HCT116 (cell line): ENCODE measurements at regions not wholly inside any gene's neighbourhood (a gene's known extent, or its start where the extent isn't known, plus 50 kb on each side); places are given as distances from the start of the nearest gene placed in this dataset.

Experiments
- ATAC-seq: fragments of 200-7000 bp; cut with Tn5 transposase; 2 replicates; pipeline ENCODE4 v1.9.1; 2020; ENCODE audit warnings: mild to moderate bottlenecking, moderate library complexity
- BruUV-seq: library from RNA; stranded (reverse); fragments of 400-500 nt; replicated peaks from 2 replicates; lab custom pipeline; 2021; lab: Mats Ljungman, UMichigan
- CTCF ChIA-PET: fragments of 300-600 bp; sonication (Branson Sonifier 250); formaldehyde crosslinking; loops from one replicate; lab custom pipeline; 2021; ENCODE audit warnings: antibody characterized with exemption; lab: Charles Lee
- POLR2A ChIA-PET: fragments of 300-600, 350-600 bp; sonication (Branson Sonifier 250); formaldehyde crosslinking; loops from one replicate; lab custom pipeline; 2021; ENCODE audit warnings: antibody characterized with exemption; lab: Charles Lee
- RAD21 ChIA-PET, 2 experiments: fragments of 300-600 bp; sonication (Branson Sonifier 250); formaldehyde crosslinking; loops; one replicate each; lab custom pipeline; 2023; ENCODE audit warnings: low total read pairs in 2 of 2; ENCODE audit not compliant: uncharacterized antibody in 2 of 2, unreplicated experiment in 2 of 2, low non-redundant PET in 1 of 2; lab: Charles Lee
- DNase-seq: peaks from one replicate; pipeline ENCODE4 v3.0.0-alpha.2; 2010; ENCODE audit warnings: low read depth, low spot score
- H2AFZ ChIP-seq: fragments of 200-600 bp; shearing (Covaris generic), sonication (generic); 2 replicates; pipeline ENCODE4 v1.6.1; 2017; ENCODE audit warnings: low read depth, mixed run types, mixed read lengths, antibody characterized with exemption, low read length; ENCODE audit not compliant: poor library complexity, severe bottlenecking
- H3K27ac ChIP-seq: 2 replicates; pipeline ENCODE4 v1.5.1; 2012; ENCODE audit warnings: low read depth, low read length
- H3K27me3 ChIP-seq: fragments of 200-600 bp; sonication (generic); 2 replicates; pipeline ENCODE4 v1.6.1; 2016; ENCODE audit warnings: mixed run types, low read length, mixed read lengths; ENCODE audit not compliant: insufficient read depth
- H3K36me3 ChIP-seq, 2 experiments: fragments of 200-500 bp in 1 of 2; fragments of 200-600 bp in 1 of 2; sonication (Bioruptor generic) in 1 of 2; sonication (generic) in 1 of 2; 2 replicates each; pipeline versions ENCODE4 v1.5.1 to v1.6.1; 2014 to 2016; ENCODE audit warnings: low read length in 2 of 2, inconsistent platforms in 1 of 2, mixed read lengths in 1 of 2, mixed run types in 1 of 2; ENCODE audit not compliant: insufficient read depth in 2 of 2, control insufficient read depth in 1 of 2
- H3K4me1 ChIP-seq, 2 experiments: fragments of 200-600 bp in 1 of 2; sonication (generic) in 1 of 2; 2 replicates each; pipeline versions ENCODE4 v1.5.1 to v1.6.1; 2012 to 2017; ENCODE audit warnings: low read length in 2 of 2, inconsistent platforms in 1 of 2, mild to moderate bottlenecking in 1 of 2, mixed read lengths in 1 of 2, mixed run types in 1 of 2, moderate library complexity in 1 of 2; ENCODE audit not compliant: insufficient read depth in 2 of 2, control insufficient read depth in 1 of 2
- H3K4me2 ChIP-seq: fragments of 200-600 bp; sonication (generic); 2 replicates; pipeline ENCODE4 v1.6.1; 2017; ENCODE audit warnings: mixed run types, low read length, mixed read lengths
- H3K4me3 ChIP-seq, 2 experiments: fragments of 200-600 bp in 1 of 2; sonication (generic) in 1 of 2; replicated peaks in 1 of 2; 2 replicates each; pipeline ENCODE4 v1.5.1; 2011 to 2016; ENCODE audit warnings: low read length in 2 of 2, control low read depth in 1 of 2, low read depth in 1 of 2, mild to moderate bottlenecking in 1 of 2, mixed read lengths in 1 of 2, mixed run types in 1 of 2
- H3K79me2 ChIP-seq: fragments of 200-600 bp; sonication (generic); 2 replicates; pipeline ENCODE4 v1.6.1; 2017; ENCODE audit warnings: mild to moderate bottlenecking, mixed run types, low read length, moderate library complexity, mixed read lengths; ENCODE audit not compliant: insufficient read depth
- H3K9ac ChIP-seq: fragments of 200-600 bp; sonication (generic); 2 replicates; pipeline ENCODE4 v1.6.1; 2016; ENCODE audit warnings: low read length, mixed read lengths
- H3K9me2 ChIP-seq: fragments of 200-600 bp; sonication (generic), shearing (Covaris generic); 2 replicates; pipeline ENCODE4 v1.6.1; 2017; ENCODE audit warnings: mixed run types, mild to moderate bottlenecking, moderate library complexity; ENCODE audit not compliant: insufficient read depth
- H3K9me3 ChIP-seq, 2 experiments: fragments of 200-500 bp in 1 of 2; fragments of 200-600 bp in 1 of 2; sonication (Bioruptor generic) in 1 of 2; sonication (generic) in 1 of 2; 2 replicates each; pipeline ENCODE4 v1.6.1; 2014 to 2017; ENCODE audit warnings: low read length in 2 of 2, mixed read lengths in 2 of 2, inconsistent platforms in 1 of 2, low read depth in 1 of 2, mild to moderate bottlenecking in 1 of 2, mixed run types in 1 of 2, moderate library complexity in 1 of 2; ENCODE audit not compliant: control insufficient read depth in 1 of 2, insufficient read depth in 1 of 2
- H4K20me1 ChIP-seq: fragments of 200-600 bp; sonication (generic), shearing (Covaris generic); 2 replicates; pipeline ENCODE4 v1.6.1; 2017; ENCODE audit warnings: mixed run types, mild to moderate bottlenecking, moderate library complexity; ENCODE audit not compliant: insufficient read depth
- CBX3 ChIP-seq: IDR thresholded peaks from 2 replicates; pipeline ENCODE4 v1.6.1; 2012; ENCODE audit warnings: low read depth
- ELF1 ChIP-seq: IDR thresholded peaks from 2 replicates; pipeline ENCODE4 v1.6.1; 2012; ENCODE audit warnings: low read depth, borderline replicate concordance
- EZH2phosphoT487 ChIP-seq: fragments of 200-600 bp; IDR thresholded peaks from 2 replicates; pipeline ENCODE4 v1.6.1; 2018; ENCODE audit warnings: antibody characterized with exemption, borderline replicate concordance
- FOSL1 ChIP-seq: IDR thresholded peaks from 2 replicates; pipeline ENCODE4 v1.6.1; 2012; ENCODE audit warnings: low read depth
- POLR2A ChIP-seq: IDR thresholded peaks from 2 replicates; pipeline ENCODE4 v1.7.0; 2011; ENCODE audit warnings: borderline replicate concordance; ENCODE audit not compliant: insufficient read depth, insufficient read length; ENCODE audit errors: extremely low read depth
- POLR2AphosphoS5 ChIP-seq: IDR thresholded peaks from 2 replicates; pipeline ENCODE4 v1.6.1; 2011; ENCODE audit warnings: mild to moderate bottlenecking, low read depth, low read length, moderate library complexity
- RAD21 ChIP-seq: IDR thresholded peaks from 2 replicates; pipeline ENCODE4 v1.6.1; 2012; ENCODE audit warnings: low read depth, mild to moderate bottlenecking
- SP1 ChIP-seq: IDR thresholded peaks from 2 replicates; pipeline ENCODE4 v1.6.1; 2012; ENCODE audit warnings: low read depth
- TCF7L2 ChIP-seq: IDR thresholded peaks from 2 replicates; pipeline ENCODE4 v1.7.0; 2011; ENCODE audit warnings: borderline replicate concordance, inconsistent platforms; ENCODE audit not compliant: insufficient read depth, insufficient read length; ENCODE audit errors: extremely low read depth
- ZNF274 ChIP-seq: fragments of 200-500 bp; sonication (Bioruptor generic); IDR thresholded peaks from 2 replicates; pipeline ENCODE4 v1.6.1; 2014; ENCODE audit warnings: mild to moderate bottlenecking, low read depth, low read length, inconsistent platforms
- intact Hi-C: fragments of 100-400 bp; cut with micrococcal nuclease; formaldehyde crosslinking; loops from 2 replicates; pipeline ENCODE4 v1.10.0; 2022
- TF ChIP-seq, protein P1 (sequence below): IDR thresholded peaks from 2 replicates; pipeline ENCODE4 v1.6.1; 2012
- TF ChIP-seq, protein P2 (sequence below): IDR thresholded peaks from 2 replicates; pipeline ENCODE4 v1.6.1; 2011; ENCODE audit warnings: mild to moderate bottlenecking, low read length, moderate library complexity; ENCODE audit not compliant: insufficient replicate concordance; ENCODE audit errors: extremely low read depth
- TF ChIP-seq, protein P3 (sequence below): IDR thresholded peaks from 2 replicates; pipeline ENCODE4 v1.6.1; 2012

DNA sequence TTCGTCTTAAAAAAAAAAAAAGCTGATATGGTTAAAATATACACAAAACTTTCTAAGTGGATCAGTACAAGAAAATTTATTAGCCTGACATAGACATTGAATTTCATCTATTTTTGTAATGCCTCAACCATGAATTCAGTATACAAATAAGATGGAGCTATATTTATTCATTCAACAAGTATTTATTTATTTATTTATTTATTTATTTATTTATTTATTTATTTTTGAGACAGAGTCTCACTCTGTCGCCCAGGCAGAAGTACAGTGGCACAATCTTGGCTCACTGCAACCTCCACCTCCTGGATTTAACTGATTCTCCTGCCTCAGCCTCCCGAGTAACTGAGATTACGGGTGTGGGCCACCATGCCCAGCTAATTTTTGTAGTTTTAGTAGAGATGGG, 78.5 kb upstream of the GSX1 start:
- Histone ChIP-seq H3K4me1 (no peaks in the 10 kb centered on the region), H2AFZ (no peak overlapping the region), H3K4me2 (no peak overlapping the region), H3K27ac (no peak overlapping the region), H3K9me2 (no peaks in the 10 kb centered on the region), H3K9me3 (no peaks in the 10 kb centered on the region), H3K36me3 (no peaks in the 10 kb centered on the region), H4K20me1 (no peaks in the 10 kb centered on the region), H3K27me3 (no peaks in the 10 kb centered on the region), H3K9ac (no peak overlapping the region), H3K79me2 (no peaks in the 10 kb centered on the region), H3K4me3 (no peak overlapping the region)
- intact Hi-C loops = no loop called here
- ChIA-PET RAD21 (no interaction called here), CTCF (interaction anchor here (1.2 to 2.4 kb wide), 2 partner anchors 181 to 352 kb away, joined by 3 to 7 read pairs; no protein-coding TSS in a partner anchor), POLR2A (interaction anchor here (0.6 kb wide), 1 partner anchor 86 kb away, joined by 3 read pairs; no protein-coding TSS in a partner anchor)
- no peak for DNase-seq
- ATAC-seq = no peak
- TF ChIP-seq ELF1 = no peak
- no peak for TF ChIP-seq CBX3
- no TSS peak for BruUV-seq

DNA sequence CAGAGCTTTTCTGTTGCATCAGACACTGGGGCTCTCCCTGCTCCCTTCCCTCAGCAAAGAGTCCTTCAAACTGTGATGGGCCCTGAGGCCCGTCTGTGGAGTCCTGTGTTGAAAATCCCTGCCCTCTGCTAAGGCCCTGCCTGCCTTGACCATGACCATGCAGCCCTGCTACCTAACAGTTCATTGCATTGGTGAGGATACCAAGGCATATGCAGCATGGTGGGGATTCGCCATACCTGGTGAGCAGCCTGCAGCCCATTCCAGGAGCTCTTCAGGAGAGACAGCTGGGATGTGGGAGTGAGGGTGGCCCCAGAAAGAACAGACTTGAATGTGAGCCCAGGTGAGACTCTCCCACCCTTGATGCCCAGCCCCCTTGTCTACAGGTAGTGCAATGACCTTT, 70.6 kb upstream of the GSX1 start:
- no peaks in the 10 kb centered on the region for H3K27me3 ChIP-seq
- no peak overlapping the region for H3K27ac ChIP-seq
- H4K20me1 ChIP-seq = no peaks in the 10 kb centered on the region
- DNase-seq (no peak), ATAC-seq (no peak)
- no peak overlapping the region for H3K4me3 ChIP-seq
- no peaks in the 10 kb centered on the region for H3K4me1 ChIP-seq
- no peak overlapping the region for H3K9ac ChIP-seq
- no peak overlapping the region for H3K4me2 ChIP-seq
- no peaks in the 10 kb centered on the region for H3K79me2 ChIP-seq
- H3K9me3 ChIP-seq = no peaks in the 10 kb centered on the region
- H3K9me2 ChIP-seq = no peaks in the 10 kb centered on the region
- TF ChIP-seq ZNF274 (no peak), RAD21 (no peak), POLR2AphosphoS5 (no peak), CBX3 (no peak), SP1 (no peak), TCF7L2 (no peak), POLR2A (no peak), FOSL1 (no peak), EZH2phosphoT487 (no peak)
- TF ChIP-seq, protein P1, sequence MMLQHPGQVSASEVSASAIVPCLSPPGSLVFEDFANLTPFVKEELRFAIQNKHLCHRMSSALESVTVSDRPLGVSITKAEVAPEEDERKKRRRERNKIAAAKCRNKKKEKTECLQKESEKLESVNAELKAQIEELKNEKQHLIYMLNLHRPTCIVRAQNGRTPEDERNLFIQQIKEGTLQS = no peak
- TF ChIP-seq, protein P2, sequence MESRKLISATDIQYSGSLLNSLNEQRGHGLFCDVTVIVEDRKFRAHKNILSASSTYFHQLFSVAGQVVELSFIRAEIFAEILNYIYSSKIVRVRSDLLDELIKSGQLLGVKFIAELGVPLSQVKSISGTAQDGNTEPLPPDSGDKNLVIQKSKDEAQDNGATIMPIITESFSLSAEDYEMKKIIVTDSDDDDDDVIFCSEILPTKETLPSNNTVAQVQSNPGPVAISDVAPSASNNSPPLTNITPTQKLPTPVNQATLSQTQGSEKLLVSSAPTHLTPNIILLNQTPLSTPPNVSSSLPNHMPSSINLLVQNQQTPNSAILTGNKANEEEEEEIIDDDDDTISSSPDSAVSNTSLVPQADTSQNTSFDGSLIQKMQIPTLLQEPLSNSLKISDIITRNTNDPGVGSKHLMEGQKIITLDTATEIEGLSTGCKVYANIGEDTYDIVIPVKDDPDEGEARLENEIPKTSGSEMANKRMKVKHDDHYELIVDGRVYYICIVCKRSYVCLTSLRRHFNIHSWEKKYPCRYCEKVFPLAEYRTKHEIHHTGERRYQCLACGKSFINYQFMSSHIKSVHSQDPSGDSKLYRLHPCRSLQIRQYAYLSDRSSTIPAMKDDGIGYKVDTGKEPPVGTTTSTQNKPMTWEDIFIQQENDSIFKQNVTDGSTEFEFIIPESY = no peak
- TF ChIP-seq, protein P3, sequence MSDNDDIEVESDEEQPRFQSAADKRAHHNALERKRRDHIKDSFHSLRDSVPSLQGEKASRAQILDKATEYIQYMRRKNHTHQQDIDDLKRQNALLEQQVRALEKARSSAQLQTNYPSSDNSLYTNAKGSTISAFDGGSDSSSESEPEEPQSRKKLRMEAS = no peak
- H3K36me3 ChIP-seq = no peaks in the 10 kb centered on the region
- RAD21 ChIA-PET = no interaction called here
- BruUV-seq = no TSS peak
- POLR2A ChIA-PET = no interaction called here
- H2AFZ ChIP-seq = no peak overlapping the region
- intact Hi-C loops = no loop called here
- CTCF ChIA-PET = no interaction called here
